Left lung (tissue), 4 donors: ENCODE measurements at regions not wholly inside any gene's neighbourhood (a gene's known extent, or its start where the extent isn't known, plus 50 kb on each side); places are given as distances from the start of the nearest gene placed in this dataset.

Source experiments
- ATAC-seq: fragments of 200-7000 bp; cut with Tn5 transposase; one replicate; pipeline ENCODE4 v1.9.1; 2020; ENCODE audit warnings: moderate library complexity
- DNase-seq, 4 donors: peaks; one replicate each; pipeline ENCODE4 v3.0.0-alpha.2; 2013 to 2020
- H3K27ac ChIP-seq, 2 donors: fragments of 200-600 bp; sonication (generic) in 1 of 2; one replicate each; pipeline versions ENCODE4 v1.5.0 to v1.8.0; 2020 to 2021
- H3K27me3 ChIP-seq, 2 donors: fragments of 200-600 bp; sonication (generic) in 1 of 2; one replicate each; pipeline versions ENCODE4 v1.5.0 to v1.8.0; 2020 to 2021
- H3K36me3 ChIP-seq, 2 donors: fragments of 200-600 bp; sonication (generic) in 1 of 2; one replicate each; pipeline versions ENCODE4 v1.5.0 to v1.8.0; 2020 to 2021
- H3K4me1 ChIP-seq, 2 donors: fragments of 200-600 bp; one replicate each; pipeline ENCODE4 v1.8.0; 2021
- H3K4me3 ChIP-seq, 2 donors: fragments of 200-600 bp; sonication (generic) in 1 of 2; one replicate each; pipeline versions ENCODE4 v1.5.0 to v1.8.0; 2020 to 2021; ENCODE audit warnings: mild to moderate bottlenecking in 1 of 2
- H3K9me3 ChIP-seq, 2 donors: fragments of 200-600 bp; sonication (generic) in 1 of 2; one replicate each; pipeline versions ENCODE4 v1.5.0 to v1.8.0; 2020 to 2021
- intact Hi-C, 2 donors: fragments of 100-400 bp; cut with DNase I; formaldehyde crosslinking; loops; one replicate each; pipeline versions ENCODE4 v1.11.2 to v1.14.2; 2022
- TF ChIP-seq, protein P1 (sequence below), 2 donors: fragments of 200-600 bp; sonication (generic) in 1 of 2; IDR thresholded peaks; one replicate each; pipeline versions ENCODE4 v1.5.0 to v1.8.0; 2021; ENCODE audit warnings: antibody characterized with exemption in 2 of 2
- donor health status: DM: no; HTN: yes; CAD: no.
- donor health status: DM: no; HTN: no; CAD: no.

- Histone ChIP-seq H3K4me1 (peaks cover 4 to 12% of the 10 kb centered on the region in 2 donors), H3K27me3 (peaks cover 0 to 64% of the 10 kb centered on the region in 2 donors), H3K27ac (no peak overlapping the region), H3K4me3 (no peak overlapping the region), H3K9me3 (no peaks in the 10 kb centered on the region), H3K36me3 (no peaks in the 10 kb centered on the region)
- intact Hi-C loops, result no loop called here
- TF ChIP-seq, protein P1, sequence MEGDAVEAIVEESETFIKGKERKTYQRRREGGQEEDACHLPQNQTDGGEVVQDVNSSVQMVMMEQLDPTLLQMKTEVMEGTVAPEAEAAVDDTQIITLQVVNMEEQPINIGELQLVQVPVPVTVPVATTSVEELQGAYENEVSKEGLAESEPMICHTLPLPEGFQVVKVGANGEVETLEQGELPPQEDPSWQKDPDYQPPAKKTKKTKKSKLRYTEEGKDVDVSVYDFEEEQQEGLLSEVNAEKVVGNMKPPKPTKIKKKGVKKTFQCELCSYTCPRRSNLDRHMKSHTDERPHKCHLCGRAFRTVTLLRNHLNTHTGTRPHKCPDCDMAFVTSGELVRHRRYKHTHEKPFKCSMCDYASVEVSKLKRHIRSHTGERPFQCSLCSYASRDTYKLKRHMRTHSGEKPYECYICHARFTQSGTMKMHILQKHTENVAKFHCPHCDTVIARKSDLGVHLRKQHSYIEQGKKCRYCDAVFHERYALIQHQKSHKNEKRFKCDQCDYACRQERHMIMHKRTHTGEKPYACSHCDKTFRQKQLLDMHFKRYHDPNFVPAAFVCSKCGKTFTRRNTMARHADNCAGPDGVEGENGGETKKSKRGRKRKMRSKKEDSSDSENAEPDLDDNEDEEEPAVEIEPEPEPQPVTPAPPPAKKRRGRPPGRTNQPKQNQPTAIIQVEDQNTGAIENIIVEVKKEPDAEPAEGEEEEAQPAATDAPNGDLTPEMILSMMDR (IDR thresholded peaks at IDR 0.05), result no peak
- ATAC-seq (no peak), DNase-seq (no peak)
Measured at GRCh38 chr20:22922987-22923386, 112.1 kb upstream of the SSTR4 start.

- Histone ChIP-seq H3K36me3 (no peaks in the 10 kb centered on the region), H3K9me3 (no peaks in the 10 kb centered on the region), H3K4me1 (peaks cover 4 to 12% of the 10 kb centered on the region in 2 donors), H3K27me3 (peaks cover 0 to 62% of the 10 kb centered on the region in 2 donors), H3K4me3 (no peak overlapping the region), H3K27ac (no peak overlapping the region)
- DNase-seq (no peak), ATAC-seq (no peak)
- TF ChIP-seq, protein P1 (IDR thresholded peaks at IDR 0.05), result no peak
- intact Hi-C loops, result no loop called here
Measured at GRCh38 chr20:22924046-22924737, 110.9 kb upstream of the SSTR4 start.

DNA sequence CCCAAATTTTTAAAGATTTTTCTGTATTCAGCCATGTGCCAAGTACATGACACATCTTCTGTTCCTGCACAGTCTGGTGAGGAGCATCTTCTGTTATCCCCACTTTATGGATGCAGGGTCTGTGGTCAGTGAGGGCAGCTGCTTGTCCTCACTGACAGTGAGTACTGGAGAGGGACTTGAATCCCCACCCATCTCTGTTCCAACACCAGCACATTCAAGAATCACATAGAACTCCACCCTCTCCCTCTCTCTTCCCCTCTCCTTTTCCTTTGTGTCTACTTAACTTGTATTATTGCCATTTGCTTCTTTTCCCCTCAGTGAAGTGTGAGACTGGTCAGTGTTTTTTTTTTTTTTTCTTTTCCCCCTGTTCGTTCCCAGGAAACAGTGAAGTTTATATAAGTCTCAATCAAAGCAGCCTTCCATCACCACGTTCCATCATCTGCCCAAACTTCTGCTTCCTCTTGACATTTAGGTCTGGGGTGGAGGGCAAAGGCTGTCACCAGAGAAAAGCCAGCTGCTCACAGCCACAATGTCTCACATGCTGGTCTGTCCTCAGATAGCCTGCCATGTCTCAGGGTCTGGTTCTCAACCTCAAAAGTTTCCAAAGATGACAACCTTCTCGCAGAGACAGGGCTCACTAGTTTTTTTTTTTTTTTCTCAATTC lies 110.0 kb upstream of the SSTR4 start:
- DNase-seq, result no peak
- intact Hi-C loops, result no loop called here
- no peak for ATAC-seq
- no peak overlapping the region for H3K4me3 ChIP-seq
- TF ChIP-seq, protein P1 (IDR thresholded peaks at IDR 0.05), result no peak
- peaks cover 0 to 53% of the 10 kb centered on the region in 2 donors for H3K27me3 ChIP-seq
- H3K4me1 ChIP-seq, result peaks cover 4 to 12% of the 10 kb centered on the region in 2 donors
- H3K27ac ChIP-seq, result no peak overlapping the region
- no peaks in the 10 kb centered on the region for H3K36me3 ChIP-seq
- H3K9me3 ChIP-seq, result no peaks in the 10 kb centered on the region

DNA sequence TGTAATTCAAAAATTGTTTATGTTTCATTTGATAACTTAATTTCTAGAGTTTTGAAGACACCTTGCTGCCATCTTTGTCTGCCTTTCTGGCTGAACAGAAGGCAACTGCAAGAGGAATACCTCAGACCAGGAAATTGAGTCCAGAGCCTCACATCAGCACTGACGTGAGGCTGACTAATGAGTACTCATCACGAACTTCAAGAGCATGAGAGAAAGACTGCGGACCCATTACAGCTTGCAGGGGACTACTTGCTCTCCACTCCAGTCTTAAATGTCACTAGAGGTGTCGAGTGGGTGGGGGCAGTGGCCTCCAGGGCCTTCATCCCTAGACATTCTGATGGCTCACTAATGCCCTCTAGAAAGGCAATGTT lies 109.5 kb upstream of the SSTR4 start:
- TF ChIP-seq, protein P1 (IDR thresholded peaks at IDR 0.05), result no peak
- Histone ChIP-seq H3K27me3 (peaks cover 0 to 48% of the 10 kb centered on the region in 2 donors), H3K27ac (no peak overlapping the region), H3K4me1 (peaks cover 4 to 12% of the 10 kb centered on the region in 2 donors), H3K4me3 (no peak overlapping the region), H3K36me3 (no peaks in the 10 kb centered on the region), H3K9me3 (no peaks in the 10 kb centered on the region)
- intact Hi-C loops, result no loop called here
- ATAC-seq (no peak), DNase-seq (no peak)

- H3K4me1 ChIP-seq, result peaks cover 0 to 4% of the 10 kb centered on the region in 2 donors
- H3K27me3 ChIP-seq, result peaks cover 0 to 40% of the 10 kb centered on the region in 2 donors
- no peak overlapping the region for H3K27ac ChIP-seq
- no peak for DNase-seq
- TF ChIP-seq, protein P1 (IDR thresholded peaks at IDR 0.05), result no peak
- no peak for ATAC-seq
- H3K4me3 ChIP-seq, result no peak overlapping the region
- intact Hi-C loops, result no loop called here
- H3K9me3 ChIP-seq, result no peaks in the 10 kb centered on the region
- no peaks in the 10 kb centered on the region for H3K36me3 ChIP-seq
Measured at GRCh38 chr20:22927537-22927936, 107.6 kb upstream of the SSTR4 start.
